Keratinocyte (primary cell): ENCODE measurements at regions not wholly inside any gene's neighbourhood (a gene's known extent, or its start where the extent isn't known, plus 50 kb on each side); places are given as distances from the start of the nearest gene placed in this dataset.

ENCODE experiments used
- CTCF ChIP-seq, 3 experiments: IDR thresholded peaks in 1 of 3; conservative IDR thresholded peaks in 1 of 3; optimal IDR thresholded peaks in 1 of 3; 2 replicates in 2 of 3; 3 replicates in 1 of 3; pipeline versions ENCODE3 to v1.5.1; 2011; ENCODE audit warnings: low read length in 3 of 3, mild to moderate bottlenecking in 3 of 3, moderate library complexity in 2 of 3, control low read depth in 1 of 3, inconsistent platforms in 1 of 3; ENCODE audit not compliant: insufficient read depth in 2 of 3; ENCODE audit errors: extremely low read depth in 1 of 3
- EZH2 ChIP-seq: IDR thresholded peaks from one replicate; pipeline ENCODE4 v1.6.1; 2012; ENCODE audit warnings: inconsistent platforms, mild to moderate bottlenecking, low read length, moderate library complexity

- no peak for TF ChIP-seq CTCF (optimal IDR thresholded peaks at IDR 0.05 in 1 of 3, IDR thresholded peaks at IDR 0.05 in 1 of 3, conservative IDR thresholded peaks at IDR 0.05 in 1 of 3; ENCODE audit: extremely low read depth in 1 of 3, insufficient read depth in 2 of 3, low read length in 3 of 3)
- no peak for TF ChIP-seq EZH2
These were observed 171.1 kb downstream of the ADRA2A start for GRCh38 chr10:111247781-111248389.
